K562 (cell line): ENCODE measurements at regions not wholly inside any gene's neighbourhood (a gene's known extent, or its start where the extent isn't known, plus 50 kb on each side); places are given as distances from the start of the nearest gene placed in this dataset.
A peak's percentile ranks its signal among the peaks of the same experiment; 100 is the strongest.

Experiments used
- ATAC-seq: fragments of 200-7000 bp; cut with Tn5 transposase; 3 replicates; pipeline ENCODE4 v1.9.1; 2020; ENCODE audit warnings: moderate library complexity
- BruUV-seq: library from RNA; stranded (reverse); fragments of 400-500 nt; replicated peaks from 2 replicates; lab custom pipeline; 2021; lab: Mats Ljungman, UMichigan
- CTCF ChIA-PET: fragments of 300-600 bp; formaldehyde crosslinking; extraction: SDS; loops from one replicate; lab custom pipeline; 2021; ENCODE audit warnings: low intra/inter-chr PET ratio; lab: Yijun Ruan, JAX
- POLR2A ChIA-PET: fragments of 300-600, 350-650 bp; sonication (Branson Sonifier 250); formaldehyde crosslinking; extraction: SDS; loops from one replicate; lab custom pipeline; 2021; ENCODE audit warnings: antibody characterized with exemption, inconsistent platforms; lab: Yijun Ruan, JAX
- DNase-seq, 4 experiments: peaks; one replicate each; pipeline versions ENCODE4 v3.0.0 to v3.0.0-alpha.2; 2011 to 2018; ENCODE audit warnings: low spot score in 3 of 4, mixed read lengths in 3 of 4; ENCODE audit errors: extremely low read depth in 1 of 4
- FAIRE-seq: peaks from 2 replicates; lab custom pipeline; 2011; peaks lifted over from hg19 to GRCh38; lab: Jason Lieb, UNC
- H2AFZ ChIP-seq: 2 replicates; pipeline ENCODE4 v1.6.0; 2011; ENCODE audit warnings: low read depth, low read length, control low read depth, inconsistent platforms
- H3K27ac ChIP-seq: fragments of 200-600 bp; 3 replicates; pipeline ENCODE4 v1.8.0; 2011; ENCODE audit warnings: low read depth, mild to moderate bottlenecking, control low read depth, inconsistent platforms, low read length, moderate library complexity, mixed read lengths; ENCODE audit errors: extremely low read depth
- H3K27me3 ChIP-seq, 2 experiments: fragments of 300-600 bp in 1 of 2; 2 replicates in 1 of 2; 3 replicates in 1 of 2; pipeline versions ENCODE4 v1.6.0 to v1.8.0; 2011; ENCODE audit warnings: inconsistent platforms in 2 of 2, low read length in 2 of 2, mild to moderate bottlenecking in 1 of 2, mixed read lengths in 1 of 2, moderate library complexity in 1 of 2; ENCODE audit not compliant: control insufficient read depth in 2 of 2, insufficient read depth in 2 of 2
- H3K36me3 ChIP-seq: fragments of 300-600 bp; 3 replicates; pipeline ENCODE4 v1.8.0; 2011; ENCODE audit warnings: mild to moderate bottlenecking, low read length, inconsistent platforms; ENCODE audit not compliant: control insufficient read depth, insufficient read depth
- H3K4me1 ChIP-seq, 2 experiments: fragments of 200-600 bp in 1 of 2; replicated peaks in 1 of 2; 2 replicates in 1 of 2; 3 replicates in 1 of 2; pipeline versions ENCODE4 v1.5.1 to v1.8.0; 2011; ENCODE audit warnings: inconsistent platforms in 2 of 2, low read length in 2 of 2, mild to moderate bottlenecking in 1 of 2, mixed read lengths in 1 of 2, moderate library complexity in 1 of 2; ENCODE audit not compliant: control insufficient read depth in 2 of 2, insufficient read depth in 2 of 2
- H3K4me2 ChIP-seq: 2 replicates; pipeline ENCODE4 v1.6.1; 2011; ENCODE audit warnings: low read length, control low read depth, inconsistent platforms, mixed read lengths; ENCODE audit not compliant: insufficient read depth
- H3K4me3 ChIP-seq: fragments of 200-600 bp; sonication (generic), shearing (Covaris generic); 2 replicates; pipeline ENCODE4 v1.5.1; 2016; ENCODE audit warnings: control low read depth, inconsistent platforms
- H3K79me2 ChIP-seq: fragments of 200-600 bp; 3 replicates; pipeline ENCODE4 v1.8.0; 2011; ENCODE audit warnings: low read length, inconsistent platforms; ENCODE audit not compliant: control insufficient read depth, insufficient read depth
- H3K9ac ChIP-seq, 2 experiments: 2 replicates each; pipeline versions ENCODE4 v1.6.0 to v1.6.1; 2011; ENCODE audit warnings: low read depth in 2 of 2, low read length in 2 of 2, control low read depth in 1 of 2, inconsistent platforms in 1 of 2, mild to moderate bottlenecking in 1 of 2, mixed read lengths in 1 of 2; ENCODE audit not compliant: insufficient read depth in 1 of 2
- H3K9me1 ChIP-seq: one replicate; pipeline ENCODE4 v1.6.0; 2011; ENCODE audit warnings: inconsistent platforms, mild to moderate bottlenecking, low read length, moderate library complexity; ENCODE audit not compliant: control insufficient read depth, insufficient read depth
- H3K9me3 ChIP-seq: replicated peaks from 2 replicates; pipeline ENCODE4 v1.5.1; 2011; ENCODE audit warnings: low read depth, low read length, inconsistent platforms; ENCODE audit not compliant: control insufficient read depth, insufficient read depth
- H4K20me1 ChIP-seq: replicated peaks from 2 replicates; pipeline ENCODE4 v1.6.1; 2011; ENCODE audit warnings: low read length, inconsistent platforms, mixed read lengths; ENCODE audit not compliant: control insufficient read depth, insufficient read depth
- ATF7 ChIP-seq: fragments of 450-650 bp; IDR thresholded peaks from 2 replicates; pipeline ENCODE4 v1.7.1; 2014; ENCODE audit warnings: mild to moderate bottlenecking, moderate library complexity
- BRF2 ChIP-seq: IDR thresholded peaks from 3 replicates; pipeline ENCODE4 v1.6.1; 2011; ENCODE audit warnings: borderline replicate concordance, mild to moderate bottlenecking; ENCODE audit not compliant: insufficient read length, insufficient read depth
- CGGBP1 ChIP-seq: fragments of 250-450 bp; sonication (Bioruptor Pico); IDR thresholded peaks from 2 replicates; pipeline ENCODE4 v1.9.0; 2021; ENCODE audit warnings: mild to moderate bottlenecking
- E2F5 ChIP-seq: sonication (generic); formaldehyde crosslinking; IDR thresholded peaks from 2 replicates; pipeline ENCODE4 v1.8.0; 2022; ENCODE audit warnings: mild to moderate bottlenecking, missing genetic modification reagents
- EGR1 ChIP-seq: fragments of 450-650 bp; conservative IDR thresholded peaks from 2 replicates; pipeline ENCODE4 v1.6.1; 2017; ENCODE audit warnings: mild to moderate bottlenecking
- MTF1 ChIP-seq: fragments of 250-450 bp; sonication (Bioruptor Pico); IDR thresholded peaks from 2 replicates; pipeline ENCODE4 v1.9.0; 2021; ENCODE audit warnings: moderate library complexity, mild to moderate bottlenecking, inconsistent platforms, borderline replicate concordance
- NCOA4 ChIP-seq: fragments of 450-650 bp; IDR thresholded peaks from 2 replicates; pipeline ENCODE4 v1.6.1; 2018; ENCODE audit warnings: mild to moderate bottlenecking; ENCODE audit not compliant: partially characterized antibody
- NR2F6 ChIP-seq: fragments of 450-650 bp; formaldehyde crosslinking; IDR thresholded peaks from 2 replicates; pipeline ENCODE4 v1.4.0; 2020; ENCODE audit warnings: mild to moderate bottlenecking
- RFX1 ChIP-seq: fragments of 450-650 bp; IDR thresholded peaks from 2 replicates; pipeline ENCODE4 v1.6.1; 2016; ENCODE audit warnings: mild to moderate bottlenecking, moderate library complexity
- WGBS: fragments of 100-300 bp; shearing (Covaris generic); methylation state at CpG from one replicate; pipeline ENCODE4 v1.1.6; 2016; ENCODE audit warnings: low coverage, mixed read lengths; ENCODE audit not compliant: insufficient coverage; ENCODE audit errors: missing lambda C conversion rate; 5-methylcytosine and 5-hydroxymethylcytosine counted together
- in situ Hi-C: fragments of 300-500 bp; cut with MboI; formaldehyde crosslinking; loops from 4 replicates; pipeline ENCODE4 v1.15.0; 2018; ENCODE audit warnings: inconsistent platforms, mixed read lengths
- intact Hi-C: fragments of 100-400 bp; cut with micrococcal nuclease; formaldehyde crosslinking; loops from 2 replicates; pipeline ENCODE4 v1.14.2; 2022

- H3K4me3 ChIP-seq, result no peak overlapping the region
- H3K9me3 ChIP-seq, result no peaks in the 10 kb centered on the region
- ChIA-PET CTCF (no interaction called here), POLR2A (interaction anchor here (0.8 kb wide), 1 partner anchor 423 kb away, joined by 4 read pairs; no protein-coding TSS in a partner anchor)
- intact Hi-C loops (no loop called here), in situ Hi-C loops (no loop called here)
- H2AFZ ChIP-seq, result no peak overlapping the region
- ATAC-seq (peak; percentile 76), DNase-seq (peak in 3 of 4 experiments; percentile 51 to 57 (median 56)), FAIRE-seq (no peak)
- no peaks in the 10 kb centered on the region for H3K79me2 ChIP-seq
- H3K36me3 ChIP-seq, result no peaks in the 10 kb centered on the region
- H3K9me1 ChIP-seq, result no peaks in the 10 kb centered on the region
- H4K20me1 ChIP-seq, result no peaks in the 10 kb centered on the region
- no peaks in the 10 kb centered on the region for H3K4me1 ChIP-seq
- no peak overlapping the region for H3K9ac ChIP-seq
- WGBS, result 20% methylated on average over 3 of the region's 20 CpGs
- no TSS peak for BruUV-seq
- TF ChIP-seq EGR1, result peak; percentile 75
- TF ChIP-seq RFX1, result no peak
- no peak overlapping the region for H3K4me2 ChIP-seq
- H3K27ac ChIP-seq, result no peak overlapping the region
- peaks cover 4 to 25% of the 10 kb centered on the region in 2 experiments; a peak in 4 of 5 replicates for H3K27me3 ChIP-seq
These were observed 77.2 kb upstream of the OTOS start for GRCh38 chr2:240217431-240218301.

- BruUV-seq, result no TSS peak
- Histone ChIP-seq H4K20me1 (no peaks in the 10 kb centered on the region), H2AFZ (no peak overlapping the region), H3K4me1 (no peaks in the 10 kb centered on the region), H3K27ac (no peak overlapping the region), H3K9me3 (no peaks in the 10 kb centered on the region), H3K4me2 (no peak overlapping the region), H3K79me2 (no peaks in the 10 kb centered on the region), H3K9ac (no peak overlapping the region), H3K9me1 (no peaks in the 10 kb centered on the region), H3K27me3 (peaks cover 3 to 15% of the 10 kb centered on the region in 2 experiments; a peak in 3 of 5 replicates), H3K36me3 (no peaks in the 10 kb centered on the region), H3K4me3 (no peak overlapping the region)
- no peak for ATAC-seq
- CTCF ChIA-PET, result no interaction called here
- POLR2A ChIA-PET, result interaction anchor here (0.8 kb wide), 1 partner anchor 357 kb away, joined by 3 read pairs; no protein-coding TSS in a partner anchor
- FAIRE-seq, result no peak
- no peak for DNase-seq
- in situ Hi-C loops (no loop called here), intact Hi-C loops (no loop called here)
- WGBS, result 0% methylated on average over 16 of the region's 16 CpGs
- TF ChIP-seq E2F5 (CRISPR knock-in tag) (no peak), CGGBP1 (no peak), NCOA4 (no peak), MTF1 (CRISPR knock-in tag) (no peak), NR2F6 (no peak), ATF7 (no peak), BRF2 (no peak)
These were observed 78.9 kb upstream of the OTOS start for GRCh38 chr2:240219208-240219890.
